ENCODE measurements at regions not wholly inside any gene's neighbourhood (a gene's known extent, or its start where the extent isn't known, plus 50 kb on each side); places are given as distances from the start of the nearest gene placed in this dataset.

- TF ChIP-seq CTCF (IDR thresholded peaks at IDR 0.05), result no peak
- no peak for TF ChIP-seq POLR2A (IDR thresholded peaks at IDR 0.05)
These were observed 300.6 kb downstream of the SATB1 start for GRCh38 chr3:18124501-18124900.
